ENCODE measurements at regions not wholly inside any gene's neighbourhood (a gene's known extent, or its start where the extent isn't known, plus 50 kb on each side); places are given as distances from the start of the nearest gene placed in this dataset.

DNA sequence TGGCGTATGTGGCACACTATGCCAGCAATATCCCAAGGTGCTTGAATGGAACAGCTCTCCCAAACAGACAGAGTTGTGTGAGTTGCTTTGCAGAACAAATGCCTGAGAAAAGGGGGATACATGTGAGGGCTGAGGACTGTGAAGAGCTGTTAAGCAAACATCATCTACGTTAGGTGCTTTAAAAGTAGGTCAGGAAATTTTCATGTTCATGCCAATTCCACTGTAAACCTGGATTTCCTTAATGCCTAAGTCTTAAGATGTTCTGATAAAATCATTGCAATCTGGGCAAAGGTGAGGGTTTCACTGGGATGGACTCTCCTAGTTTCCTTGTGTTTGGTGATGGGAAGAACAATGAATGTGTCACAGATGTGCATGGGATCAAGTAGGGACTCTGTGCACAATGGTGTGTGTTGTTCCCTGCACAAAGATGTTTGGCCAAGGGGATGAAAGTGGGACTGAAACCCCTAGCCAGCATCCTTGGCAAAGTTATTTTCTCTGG lies 227.9 kb downstream of the KTN1 start:
- H3K4me2 ChIP-seq (replicated peaks; ENCODE audit: low read depth, low read length, poor library complexity, severe bottlenecking) = no peak overlapping the region
- no peaks in the 10 kb centered on the region for H3K4me1 ChIP-seq (ENCODE audit: control insufficient read depth in 2 of 2, insufficient read depth in 2 of 2, low read length in 2 of 2)
- ChIA-PET POLR2A (no interaction called here), CTCF (no interaction called here)
- H4K20me1 ChIP-seq (ENCODE audit: control insufficient read depth, insufficient read depth, low read length, poor library complexity, severe bottlenecking) = no peaks in the 10 kb centered on the region
- H3K79me2 ChIP-seq (ENCODE audit: control insufficient read depth, insufficient read depth, low read length) = no peaks in the 10 kb centered on the region
- H3K4me3 ChIP-seq (ENCODE audit: control extremely low read depth in 1 of 5, extremely low read depth in 1 of 5, insufficient read depth in 1 of 5, low read depth in 2 of 5, low read length in 4 of 5) = no peak overlapping the region
- no peaks in the 10 kb centered on the region for H3K27me3 ChIP-seq (replicated peaks in 1 of 4; ENCODE audit: control extremely low read depth in 1 of 4, control insufficient read depth in 3 of 4, insufficient read depth in 4 of 4, low read length in 3 of 4)
- H3K27me3 Mint-ChIP-seq = peaks cover 9% of the 10 kb centered on the region
- H3K4me1 Mint-ChIP-seq = peaks cover 3% of the 10 kb centered on the region
- DNase-seq (no peak), ATAC-seq (ENCODE audit: low read depth) (no peak)
- 95% methylated on average over 2 of the region's 2 CpGs for WGBS (ENCODE audit: insufficient coverage)
- H3K27ac ChIP-seq (ENCODE audit: low read length in 2 of 2) = no peak overlapping the region
- H2AFZ ChIP-seq (ENCODE audit: insufficient read depth, low read depth, low read length, poor library complexity, severe bottlenecking) = no peak overlapping the region
- H3K9me3 Mint-ChIP-seq (ENCODE audit: insufficient read depth) = no peaks in the 10 kb centered on the region
- no peaks in the 10 kb centered on the region for H3K9me3 ChIP-seq (ENCODE audit: control extremely low read depth in 1 of 3, control insufficient read depth in 2 of 3, insufficient read depth in 1 of 3, low read length in 2 of 3)
- H3K9ac ChIP-seq (ENCODE audit: low read length) = no peak overlapping the region
- H3K36me3 ChIP-seq (replicated peaks in 1 of 2; ENCODE audit: control extremely low read depth in 1 of 2, control insufficient read depth in 1 of 2, extremely low read depth in 1 of 2, insufficient read depth in 2 of 2, low read length in 1 of 2) = no peaks in the 10 kb centered on the region
- no peak for TF ChIP-seq CTCF (IDR thresholded peaks at IDR 0.05)
- no peak for TF ChIP-seq EZH2 (IDR thresholded peaks at IDR 0.05; ENCODE audit: borderline replicate concordance, insufficient read depth, low read depth, low read length, poor library complexity, severe bottlenecking)
- H3K4me3 Mint-ChIP-seq = no peak overlapping the region
- intact Hi-C loops (cut with micrococcal nuclease) = no loop called here
- no peak overlapping the region for H3K27ac Mint-ChIP-seq

GRCh38 chr14:55813630-55814029 lies 233.6 kb downstream of the KTN1 start:
- Histone ChIP-seq H3K79me2 (ENCODE audit: control insufficient read depth, insufficient read depth, low read length) (no peaks in the 10 kb centered on the region), H3K4me3 (ENCODE audit: control extremely low read depth in 1 of 5, extremely low read depth in 1 of 5, insufficient read depth in 1 of 5, low read depth in 2 of 5, low read length in 4 of 5) (no peak overlapping the region), H3K4me1 (ENCODE audit: control insufficient read depth in 2 of 2, insufficient read depth in 2 of 2, low read length in 2 of 2) (no peaks in the 10 kb centered on the region), H3K27me3 (replicated peaks in 1 of 4; ENCODE audit: control extremely low read depth in 1 of 4, control insufficient read depth in 3 of 4, insufficient read depth in 4 of 4, low read length in 3 of 4) (no peaks in the 10 kb centered on the region), H3K9ac (ENCODE audit: low read length) (no peak overlapping the region), H2AFZ (ENCODE audit: insufficient read depth, low read depth, low read length, poor library complexity, severe bottlenecking) (no peak overlapping the region), H3K4me2 (replicated peaks; ENCODE audit: low read depth, low read length, poor library complexity, severe bottlenecking) (no peak overlapping the region), H3K36me3 (replicated peaks in 1 of 2; ENCODE audit: control extremely low read depth in 1 of 2, control insufficient read depth in 1 of 2, extremely low read depth in 1 of 2, insufficient read depth in 2 of 2, low read length in 1 of 2) (no peaks in the 10 kb centered on the region), H3K27ac (ENCODE audit: low read length in 2 of 2) (no peak overlapping the region), H3K9me3 (ENCODE audit: control extremely low read depth in 1 of 3, control insufficient read depth in 2 of 3, insufficient read depth in 1 of 3, low read length in 2 of 3) (no peaks in the 10 kb centered on the region), H4K20me1 (ENCODE audit: control insufficient read depth, insufficient read depth, low read length, poor library complexity, severe bottlenecking) (no peaks in the 10 kb centered on the region)
- no peak for ATAC-seq (ENCODE audit: low read depth)
- Mint-ChIP-seq H3K9me3 (ENCODE audit: insufficient read depth) (no peaks in the 10 kb centered on the region), H3K27me3 (peaks cover 9% of the 10 kb centered on the region), H3K4me3 (no peak overlapping the region), H3K4me1 (no peaks in the 10 kb centered on the region), H3K27ac (no peak overlapping the region)
- DNase-seq = no peak
- WGBS (ENCODE audit: insufficient coverage) = no CpG with 5 or more reads among the region's 2 CpGs
- intact Hi-C loops (cut with micrococcal nuclease) = no loop called here
- TF ChIP-seq EZH2 (IDR thresholded peaks at IDR 0.05; ENCODE audit: borderline replicate concordance, insufficient read depth, low read depth, low read length, poor library complexity, severe bottlenecking) (no peak), CTCF (IDR thresholded peaks at IDR 0.05) (no peak)
- ChIA-PET CTCF (no interaction called here), POLR2A (no interaction called here)

Data from B cell (primary cell).